ENCODE measurements at regions not wholly inside any gene's neighbourhood (a gene's known extent, or its start where the extent isn't known, plus 50 kb on each side); places are given as distances from the start of the nearest gene placed in this dataset.
"Not testable (repeated sequence)": the region's sequence is repeated elsewhere in the genome, so short reads cannot be mapped to it uniquely, and the experiment has no call there.

DNA sequence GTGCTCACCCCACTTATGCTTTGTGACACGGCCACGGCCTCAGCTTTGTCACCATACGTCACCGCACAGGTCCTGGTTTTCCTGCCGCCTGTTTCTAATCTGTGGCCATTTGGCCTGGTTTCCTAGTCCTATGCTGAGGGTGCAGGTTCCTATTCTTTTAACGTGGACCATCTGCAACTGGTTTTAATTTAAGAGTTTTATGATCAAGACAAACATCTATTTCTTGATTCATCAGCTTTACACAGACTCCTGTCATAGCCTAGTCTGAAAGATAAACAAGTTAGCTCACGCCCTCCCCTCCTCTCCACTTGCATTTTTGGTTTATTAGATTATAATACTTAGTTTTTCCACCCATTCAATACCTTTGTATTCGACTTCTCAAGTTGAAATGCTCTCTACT, 97.5 kb upstream of the RPS6KA2 start:
- no peak for DNase-seq (ENCODE audit: low read depth)

GRCh38 chr6:166722785-166723184, 95.7 kb upstream of the RPS6KA2 start:
- DNase-seq (ENCODE audit: low read depth): no peak

GRCh38 chr6:166721576-166721975, 94.5 kb upstream of the RPS6KA2 start:
- DNase-seq (ENCODE audit: low read depth): no peak

- no peak for DNase-seq (ENCODE audit: low read depth)
These were observed 93.8 kb upstream of the RPS6KA2 start for GRCh38 chr6:166720856-166721255.

- DNase-seq (ENCODE audit: low read depth): no peak
These were observed 92.0 kb upstream of the RPS6KA2 start for GRCh38 chr6:166719019-166719418.

GRCh38 chr6:166718516-166718915, 91.5 kb upstream of the RPS6KA2 start:
- no peak for DNase-seq (ENCODE audit: low read depth)

- DNase-seq (ENCODE audit: low read depth): no peak
These were observed 90.0 kb upstream of the RPS6KA2 start for GRCh38 chr6:166716910-166717617.

GRCh38 chr6:166715992-166716391, 88.9 kb upstream of the RPS6KA2 start:
- no peak for DNase-seq (ENCODE audit: low read depth)

- DNase-seq (ENCODE audit: low read depth): no peak
These were observed 88.0 kb upstream of the RPS6KA2 start for GRCh38 chr6:166715065-166715464.

DNA sequence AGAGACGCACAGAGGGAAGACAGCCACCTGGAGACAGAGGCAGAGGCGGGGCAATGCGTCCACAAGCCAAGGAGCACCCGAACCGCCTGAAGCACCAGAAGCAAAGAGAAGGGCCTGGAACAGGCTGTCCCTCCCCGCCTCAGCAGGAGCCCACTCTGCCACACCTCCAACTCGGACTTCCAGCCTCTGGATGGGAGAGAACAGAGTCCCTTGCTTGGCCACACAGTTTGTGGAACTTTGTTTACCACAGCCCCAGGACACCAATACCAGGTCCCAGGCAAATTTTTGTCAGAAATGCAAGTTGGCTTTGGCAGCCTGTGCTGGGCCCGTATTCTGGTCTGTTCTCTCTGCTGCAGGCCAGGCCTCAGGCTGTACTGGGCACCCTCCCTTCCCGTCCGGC, 87.5 kb upstream of the RPS6KA2 start:
- no peak for DNase-seq (ENCODE audit: low read depth)

GRCh38 chr6:166714187-166714510, 87.1 kb upstream of the RPS6KA2 start:
- no peak for DNase-seq (ENCODE audit: low read depth)

GRCh38 chr6:166713434-166714186, 86.6 kb upstream of the RPS6KA2 start:
- no peak for DNase-seq (ENCODE audit: low read depth)

- DNase-seq (ENCODE audit: low read depth): no peak
These were observed 85.5 kb upstream of the RPS6KA2 start for GRCh38 chr6:166712286-166713228.

- DNase-seq (ENCODE audit: low read depth): no peak
These were observed 83.0 kb upstream of the RPS6KA2 start for GRCh38 chr6:166710084-166710483.

GRCh38 chr6:166708460-166708859, 81.4 kb upstream of the RPS6KA2 start:
- DNase-seq (ENCODE audit: low read depth): no peak

GRCh38 chr6:166707045-166707444, 80.0 kb upstream of the RPS6KA2 start:
- DNase-seq (ENCODE audit: low read depth): no peak

DNA sequence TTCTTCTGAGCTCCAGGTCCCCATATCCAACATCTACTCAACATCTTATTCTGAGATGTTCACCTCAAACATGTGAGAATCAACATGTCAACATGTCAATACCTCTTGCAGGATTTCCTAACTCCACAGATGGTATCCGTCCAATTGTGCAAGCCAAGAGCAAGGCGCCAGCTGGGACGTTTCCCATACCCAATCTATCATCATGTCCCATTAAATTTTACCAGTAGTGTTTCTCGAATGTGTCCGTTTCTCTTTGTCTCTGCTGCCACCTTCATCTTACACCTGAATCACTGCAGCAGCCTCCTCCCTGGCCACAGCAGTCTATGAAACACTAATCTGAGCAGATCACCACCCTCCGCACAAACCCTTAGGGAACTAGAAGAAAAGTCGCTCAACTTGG, 78.0 kb upstream of the RPS6KA2 start:
- DNase-seq (ENCODE audit: low read depth): no peak

DNA sequence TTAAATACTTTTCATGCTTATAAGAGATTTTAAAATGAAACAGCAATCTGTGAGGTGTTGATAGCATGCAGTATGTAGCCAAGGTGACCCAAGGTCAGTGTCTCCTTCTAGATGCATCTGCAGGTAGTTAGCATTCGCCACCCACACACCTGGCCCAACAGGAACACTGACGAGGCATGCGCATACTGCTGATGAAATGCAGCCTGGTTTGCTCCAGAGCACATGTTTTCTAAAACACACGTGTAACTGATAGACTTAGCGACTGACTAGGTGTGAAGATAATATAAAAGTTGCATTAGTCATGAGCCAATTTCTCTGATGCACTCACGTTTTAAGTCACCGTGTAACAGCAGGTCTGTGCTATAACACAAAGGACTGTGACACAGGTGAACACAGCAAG, 77.1 kb upstream of the RPS6KA2 start:
- no peak for DNase-seq (ENCODE audit: low read depth)

- DNase-seq (ENCODE audit: low read depth): no peak
These were observed 76.2 kb upstream of the RPS6KA2 start for GRCh38 chr6:166703149-166703710.

DNA sequence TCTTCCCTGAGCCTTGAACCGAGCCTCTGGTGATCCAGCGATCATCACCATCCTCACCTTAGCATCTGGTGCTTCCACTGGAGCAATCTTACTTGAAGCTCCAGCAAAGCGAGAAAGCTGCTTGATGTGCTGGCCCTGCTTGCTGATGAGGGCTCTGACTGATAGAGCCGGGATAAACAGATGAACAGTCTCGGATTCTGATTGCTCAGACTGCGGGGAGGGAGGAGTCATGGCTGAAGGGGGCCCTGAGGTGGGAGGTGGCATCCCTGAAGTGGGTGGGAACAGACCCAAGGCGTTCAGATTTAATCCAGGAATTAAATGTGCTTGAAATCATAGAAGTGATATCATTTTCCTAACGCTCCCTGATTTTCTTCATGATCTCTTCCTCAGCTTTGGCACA, 74.4 kb upstream of the RPS6KA2 start:
- not testable (repeated sequence) for DNase-seq (ENCODE audit: low read depth)

DNA sequence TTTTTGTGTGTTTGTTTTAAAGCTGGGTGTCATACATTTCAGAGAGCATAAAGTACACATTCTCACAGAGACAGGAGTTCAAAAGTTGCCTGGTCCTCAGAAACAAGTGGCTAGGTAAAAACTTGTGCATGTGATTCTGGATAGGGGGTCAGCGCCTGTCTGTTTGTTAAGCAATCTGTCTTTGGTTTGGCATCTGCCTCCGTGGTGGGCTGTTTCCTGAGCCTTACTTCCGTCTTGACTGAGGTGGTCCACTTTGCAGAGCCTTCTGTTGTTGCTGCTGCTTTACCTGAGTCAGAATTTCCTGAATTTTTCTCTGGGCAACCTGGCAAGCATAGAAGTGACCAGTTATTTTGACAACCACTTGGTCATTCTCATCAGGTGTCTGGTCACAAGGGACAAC, 73.8 kb upstream of the RPS6KA2 start:
- DNase-seq (ENCODE audit: low read depth): not testable (repeated sequence)

DNA sequence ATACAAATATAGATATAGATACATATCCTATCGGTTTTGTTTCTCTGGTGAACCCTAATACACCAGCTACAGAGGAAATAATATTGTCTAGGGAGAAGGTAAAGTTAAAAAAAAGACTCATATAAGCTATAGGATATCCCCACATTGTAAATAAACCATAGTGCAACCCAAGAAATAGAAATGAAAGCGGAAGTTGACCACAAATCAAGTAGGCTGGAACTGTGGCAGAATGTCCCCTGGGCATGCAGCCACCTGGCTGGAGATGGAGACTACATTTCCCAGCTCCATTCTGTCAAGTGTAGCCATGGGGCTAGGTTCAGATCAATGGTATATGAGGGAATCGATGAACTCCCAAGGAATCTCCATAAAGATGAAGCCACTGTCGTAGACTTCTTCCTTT, 70.1 kb upstream of the RPS6KA2 start:
- DNase-seq (ENCODE audit: low read depth): no peak
